Neural crest cell (in vitro differentiated cells): ENCODE measurements at regions not wholly inside any gene's neighbourhood (a gene's known extent, or its start where the extent isn't known, plus 50 kb on each side); places are given as distances from the start of the nearest gene placed in this dataset.

ENCODE experiments used
- DNase-seq: peaks from one replicate; pipeline ENCODE4 v3.0.0; 2021; ENCODE audit warnings: low read depth, mixed read lengths, low spot score
- H3K27ac Mint-ChIP-seq: one replicate; pipeline ENCODE4 v1.8.0; 2021; ENCODE audit warnings: mild to moderate bottlenecking, mixed read lengths; ENCODE audit not compliant: unreplicated experiment
- H3K27me3 Mint-ChIP-seq: 2 replicates; pipeline ENCODE4 v1.8.0; 2021; ENCODE audit warnings: low read depth, mild to moderate bottlenecking, mixed read lengths
- H3K36me3 Mint-ChIP-seq: 2 replicates; pipeline ENCODE4 v1.8.0; 2021; ENCODE audit warnings: low read depth, mild to moderate bottlenecking, mixed read lengths
- H3K4me1 Mint-ChIP-seq: 2 replicates; pipeline ENCODE4 v1.8.0; 2021; ENCODE audit warnings: mixed read lengths
- H3K4me3 Mint-ChIP-seq: one replicate; pipeline ENCODE4 v1.8.0; 2021; ENCODE audit warnings: mild to moderate bottlenecking, mixed read lengths
- H3K9me3 Mint-ChIP-seq: 2 replicates; pipeline ENCODE4 v1.8.0; 2021; ENCODE audit warnings: mixed read lengths
- TF ChIP-seq, protein P1 (sequence below): fragments of 200-600 bp; sonication (generic); conservative IDR thresholded peaks from 2 replicates; pipeline ENCODE4 v1.5.0; 2021; ENCODE audit warnings: antibody characterized with exemption, mild to moderate bottlenecking

DNA sequence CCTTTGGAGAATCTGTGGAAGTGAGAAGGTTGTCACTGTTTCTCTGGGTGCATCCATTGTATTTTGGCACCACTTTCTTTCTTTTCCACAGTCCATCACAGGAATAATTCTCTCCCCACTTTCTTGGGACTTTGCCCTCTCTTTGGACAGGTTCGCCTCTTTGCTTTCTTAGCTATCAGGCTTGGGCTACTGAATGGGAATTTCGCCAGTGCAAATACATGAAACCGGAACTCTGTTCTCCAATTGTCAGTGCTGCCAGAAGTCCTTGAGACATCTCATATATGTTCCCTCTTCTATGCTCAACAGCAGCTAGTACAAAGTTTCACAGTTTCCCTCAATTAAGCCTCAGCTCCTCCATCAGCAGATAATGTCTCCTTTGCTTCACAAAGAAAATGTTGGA, 76.2 kb downstream of the NABP1 start:
- Mint-ChIP-seq H3K36me3 (no peaks in the 10 kb centered on the region), H3K4me3 (no peak overlapping the region), H3K4me1 (no peaks in the 10 kb centered on the region), H3K27me3 (no peaks in the 10 kb centered on the region), H3K27ac (no peak overlapping the region), H3K9me3 (no peaks in the 10 kb centered on the region)
- TF ChIP-seq, protein P1, sequence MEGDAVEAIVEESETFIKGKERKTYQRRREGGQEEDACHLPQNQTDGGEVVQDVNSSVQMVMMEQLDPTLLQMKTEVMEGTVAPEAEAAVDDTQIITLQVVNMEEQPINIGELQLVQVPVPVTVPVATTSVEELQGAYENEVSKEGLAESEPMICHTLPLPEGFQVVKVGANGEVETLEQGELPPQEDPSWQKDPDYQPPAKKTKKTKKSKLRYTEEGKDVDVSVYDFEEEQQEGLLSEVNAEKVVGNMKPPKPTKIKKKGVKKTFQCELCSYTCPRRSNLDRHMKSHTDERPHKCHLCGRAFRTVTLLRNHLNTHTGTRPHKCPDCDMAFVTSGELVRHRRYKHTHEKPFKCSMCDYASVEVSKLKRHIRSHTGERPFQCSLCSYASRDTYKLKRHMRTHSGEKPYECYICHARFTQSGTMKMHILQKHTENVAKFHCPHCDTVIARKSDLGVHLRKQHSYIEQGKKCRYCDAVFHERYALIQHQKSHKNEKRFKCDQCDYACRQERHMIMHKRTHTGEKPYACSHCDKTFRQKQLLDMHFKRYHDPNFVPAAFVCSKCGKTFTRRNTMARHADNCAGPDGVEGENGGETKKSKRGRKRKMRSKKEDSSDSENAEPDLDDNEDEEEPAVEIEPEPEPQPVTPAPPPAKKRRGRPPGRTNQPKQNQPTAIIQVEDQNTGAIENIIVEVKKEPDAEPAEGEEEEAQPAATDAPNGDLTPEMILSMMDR = no peak
- DNase-seq = no peak

DNA sequence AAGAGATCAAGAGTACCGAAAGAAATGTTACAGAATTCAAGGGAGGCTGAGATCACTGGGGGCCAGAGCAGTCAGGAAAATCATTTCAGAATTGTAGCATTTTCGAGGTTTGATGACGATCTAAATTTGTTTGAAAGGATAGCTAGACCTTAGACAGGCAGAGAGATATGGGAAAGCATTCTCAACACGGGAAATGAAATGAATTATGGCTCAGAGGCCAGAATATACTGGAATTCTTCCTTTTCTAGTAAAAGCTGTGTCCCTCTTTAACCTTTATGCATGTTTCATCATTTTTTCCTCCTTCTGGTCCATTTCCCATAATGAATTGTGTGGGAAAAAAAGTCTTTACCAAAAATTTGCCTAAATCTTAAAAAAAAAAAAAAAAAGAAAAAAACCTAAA, 78.8 kb downstream of the NABP1 start:
- Mint-ChIP-seq H3K9me3 (no peaks in the 10 kb centered on the region), H3K4me1 (no peaks in the 10 kb centered on the region), H3K27ac (no peak overlapping the region), H3K4me3 (no peak overlapping the region), H3K27me3 (no peaks in the 10 kb centered on the region), H3K36me3 (no peaks in the 10 kb centered on the region)
- DNase-seq = no peak
- TF ChIP-seq, protein P1 = no peak

DNA sequence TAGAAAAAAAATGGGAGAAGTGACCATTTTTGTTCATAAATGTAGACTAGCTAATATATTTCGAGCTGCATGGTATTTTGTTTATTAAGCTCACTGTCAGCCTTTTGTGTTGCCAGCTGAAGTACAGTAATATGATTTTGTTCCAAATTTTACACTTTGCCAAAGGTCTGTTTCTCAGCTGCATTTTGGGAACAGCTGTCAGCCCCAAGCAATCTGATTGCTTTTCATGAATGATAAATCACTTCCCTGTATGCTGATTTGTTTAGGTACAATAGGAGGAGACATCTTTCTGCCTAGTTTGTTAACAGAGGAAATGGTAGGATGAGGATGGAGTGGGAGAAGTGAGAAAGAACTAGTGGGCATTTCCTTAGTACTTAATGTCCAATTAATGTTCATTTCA, 79.3 kb downstream of the NABP1 start:
- no peaks in the 10 kb centered on the region for H3K36me3 Mint-ChIP-seq
- H3K4me1 Mint-ChIP-seq = no peaks in the 10 kb centered on the region
- DNase-seq = no peak
- H3K27me3 Mint-ChIP-seq = no peaks in the 10 kb centered on the region
- no peak overlapping the region for H3K27ac Mint-ChIP-seq
- no peak overlapping the region for H3K4me3 Mint-ChIP-seq
- TF ChIP-seq, protein P1 = no peak
- no peaks in the 10 kb centered on the region for H3K9me3 Mint-ChIP-seq

DNA sequence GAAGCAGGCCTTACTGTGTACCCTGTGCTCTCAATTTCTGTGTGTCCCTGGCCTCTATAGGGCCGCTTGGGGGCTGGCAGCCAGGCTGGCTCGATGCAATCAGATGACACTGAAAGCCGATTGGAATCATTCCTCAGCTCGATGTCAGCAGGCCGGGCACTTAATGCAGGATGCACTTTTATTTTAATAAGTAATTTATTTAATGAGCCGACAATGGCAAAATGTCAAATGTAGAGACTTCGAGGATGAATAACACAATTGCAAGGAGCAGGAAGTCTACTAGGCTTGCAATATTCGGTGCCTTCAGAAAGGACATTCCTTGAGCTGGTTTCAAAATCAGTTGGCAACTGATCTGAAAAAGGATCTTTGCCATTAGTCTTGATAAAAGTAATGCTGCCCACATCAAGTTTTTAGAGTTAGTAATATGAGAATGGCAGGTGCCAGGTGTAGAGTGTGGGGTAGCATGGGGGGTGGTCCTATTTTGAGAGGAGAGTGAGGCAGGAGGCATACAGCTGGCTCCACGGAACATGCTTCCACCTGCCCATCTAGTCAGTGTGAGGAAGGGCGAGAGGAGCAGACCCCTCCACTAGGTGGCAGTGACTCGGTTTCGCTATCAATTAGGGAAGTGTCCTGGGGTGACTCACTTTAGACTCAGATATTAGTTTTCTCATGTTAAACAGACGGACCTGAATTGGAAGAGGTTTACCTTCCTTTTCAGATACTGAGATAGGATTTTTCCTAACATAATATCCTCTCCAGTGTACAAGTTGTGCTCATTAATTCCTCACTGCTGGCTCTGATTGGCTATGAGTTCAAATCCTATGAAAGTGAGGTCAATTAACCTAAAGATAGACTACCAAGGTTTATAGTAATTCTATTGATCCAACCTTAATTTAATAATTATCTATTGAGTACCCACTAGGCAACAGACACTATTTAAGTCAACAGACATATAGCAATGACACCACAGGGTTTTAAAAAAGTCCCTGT, 80.9 kb downstream of the NABP1 start:
- H3K36me3 Mint-ChIP-seq = no peaks in the 10 kb centered on the region
- no peak overlapping the region for H3K27ac Mint-ChIP-seq
- DNase-seq = peak; percentile 14
- TF ChIP-seq, protein P1 = peak; percentile 67
- no peaks in the 10 kb centered on the region for H3K27me3 Mint-ChIP-seq
- no peaks in the 10 kb centered on the region for H3K9me3 Mint-ChIP-seq
- H3K4me3 Mint-ChIP-seq = no peak overlapping the region
- no peaks in the 10 kb centered on the region for H3K4me1 Mint-ChIP-seq

DNA sequence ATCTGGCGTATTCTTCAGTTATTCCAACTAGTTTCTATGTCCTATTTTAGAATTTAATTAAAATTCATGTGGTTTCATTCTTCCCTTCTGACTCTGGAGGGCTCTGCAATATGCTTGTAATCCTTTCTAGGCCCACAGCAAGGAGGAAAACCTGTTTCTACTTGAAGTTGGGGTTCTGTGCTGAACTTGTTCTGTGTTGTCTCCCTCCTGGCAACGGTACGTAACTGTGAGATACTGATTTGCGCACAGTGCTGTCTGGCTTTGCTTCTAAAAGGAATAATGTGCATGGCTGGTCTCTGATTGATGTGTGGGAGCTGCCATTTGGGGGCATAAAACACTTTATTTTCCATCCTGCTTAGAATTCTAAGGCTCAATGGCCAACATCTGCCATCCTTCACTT, 81.7 kb downstream of the NABP1 start:
- Mint-ChIP-seq H3K36me3 (no peaks in the 10 kb centered on the region), H3K4me1 (no peaks in the 10 kb centered on the region), H3K4me3 (no peak overlapping the region), H3K27me3 (no peaks in the 10 kb centered on the region), H3K9me3 (no peaks in the 10 kb centered on the region), H3K27ac (no peak overlapping the region)
- TF ChIP-seq, protein P1 = no peak
- DNase-seq = no peak
